KBM-7 (cell line): ENCODE measurements at regions not wholly inside any gene's neighbourhood (a gene's known extent, or its start where the extent isn't known, plus 50 kb on each side); places are given as distances from the start of the nearest gene placed in this dataset.
"Not testable (repeated sequence)": the region's sequence is repeated elsewhere in the genome, so short reads cannot be mapped to it uniquely, and the experiment has no call there.

Experiments
- DNase-seq: peaks from one replicate; pipeline ENCODE4 v3.0.0-alpha.2; 2015
- in situ Hi-C: fragments of 300-500 bp; cut with MboI; formaldehyde crosslinking; loops from 2 replicates; pipeline ENCODE4 v1.14.3; 2020; ENCODE audit warnings: low sequenced_read_pairs, low pct_unique_long_range_greater_than_20kb, mixed read lengths

DNA sequence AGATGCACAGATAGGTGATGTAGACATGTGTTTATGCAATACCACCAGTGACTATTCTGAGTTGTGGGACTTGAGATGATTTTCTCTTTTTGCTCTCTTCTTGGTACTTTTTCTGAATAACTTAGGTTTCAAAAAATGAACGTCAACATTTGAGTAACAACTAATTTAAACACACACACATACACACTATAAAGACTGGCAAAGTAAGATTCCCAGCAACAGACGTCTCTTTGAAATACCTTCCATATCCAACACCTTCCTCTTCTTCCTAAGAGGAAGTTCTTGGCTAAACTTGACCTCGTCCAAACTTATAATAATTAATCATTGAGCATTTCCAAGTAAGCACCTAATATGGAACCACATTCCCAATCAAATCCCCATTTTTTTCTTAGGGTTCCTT lies 81.6 kb upstream of the RGPD4 start:
- in situ Hi-C loops = no loop called here
- DNase-seq = no peak

DNA sequence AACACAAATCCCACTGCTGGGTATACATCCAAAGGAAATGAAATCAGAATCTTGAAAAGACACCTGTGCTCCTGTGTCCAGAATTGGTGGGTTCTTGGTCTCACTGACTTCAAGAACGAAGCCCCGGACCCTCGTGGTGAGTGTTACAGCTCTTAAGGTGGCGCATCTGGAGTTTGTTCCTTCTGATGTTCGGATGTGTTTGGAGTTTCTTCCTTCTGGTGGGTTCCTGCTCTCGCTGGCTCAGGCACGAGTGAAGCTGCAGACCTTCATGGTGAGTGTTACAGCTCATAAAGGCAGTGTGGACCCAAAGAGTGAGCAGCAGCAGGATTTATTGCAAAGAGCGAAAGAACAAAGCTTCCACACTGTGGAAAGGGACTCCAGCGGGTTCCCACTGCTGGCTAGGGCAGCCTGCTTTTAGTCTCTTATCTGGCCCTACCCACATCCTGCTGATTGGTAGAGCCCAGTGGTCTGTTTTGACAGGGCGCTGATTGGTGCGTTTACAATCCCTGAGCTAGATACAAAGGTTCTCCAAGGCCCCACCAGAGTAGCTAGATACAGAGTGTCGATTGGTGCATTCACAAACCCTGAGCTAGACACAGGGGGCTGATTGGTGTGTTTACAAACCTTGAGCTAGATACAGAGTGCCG lies 80.0 kb upstream of the RGPD4 start:
- in situ Hi-C loops = not testable (repeated sequence)

DNA sequence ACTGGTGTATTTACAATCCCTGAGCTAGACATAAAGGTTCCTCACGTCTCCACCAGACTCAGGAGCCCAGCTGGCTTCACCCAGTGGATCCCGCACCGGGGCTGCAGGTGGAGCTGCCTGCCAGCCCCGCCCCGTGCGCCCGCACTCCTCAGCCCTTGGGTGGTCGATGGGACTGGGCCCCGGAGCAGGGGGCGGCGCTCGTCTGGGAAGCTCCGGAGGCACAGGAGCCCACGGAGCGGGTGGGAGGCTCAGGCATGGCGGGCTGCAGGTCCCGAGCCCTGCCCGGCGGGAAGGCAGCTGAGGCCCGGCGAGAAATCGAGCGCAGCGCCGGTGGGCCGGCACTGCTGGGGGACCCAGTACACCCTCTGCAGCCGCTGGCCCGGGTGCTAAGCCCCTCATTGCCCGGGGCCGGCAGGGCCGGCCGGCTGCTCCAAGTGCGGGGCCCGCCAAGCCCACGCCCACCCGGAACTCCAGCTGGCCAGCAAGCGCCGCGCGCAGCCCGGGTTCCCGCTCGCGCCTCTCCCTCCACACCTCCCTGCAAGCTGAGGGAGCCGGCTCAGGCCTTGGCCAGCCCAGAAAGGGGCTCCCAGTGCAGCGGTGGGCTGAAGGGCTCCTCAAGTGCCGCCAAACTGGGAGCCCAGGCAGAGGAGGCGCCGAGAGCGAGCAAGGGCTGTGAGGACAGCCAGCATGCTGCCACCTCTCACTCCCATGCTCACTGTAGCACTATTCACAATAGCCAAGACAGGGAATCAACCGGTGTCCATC lies 79.3 kb upstream of the RGPD4 start:
- DNase-seq, in situ Hi-C loops: not testable (repeated sequence)

More for the DNA sequence above, 80.0 kb upstream of the RGPD4 start:
- DNase-seq = not testable (repeated sequence)

- in situ Hi-C loops = no loop called here
Observed at GRCh38 chr2:107747964-107748583, 78.6 kb upstream of the RGPD4 start.

DNA sequence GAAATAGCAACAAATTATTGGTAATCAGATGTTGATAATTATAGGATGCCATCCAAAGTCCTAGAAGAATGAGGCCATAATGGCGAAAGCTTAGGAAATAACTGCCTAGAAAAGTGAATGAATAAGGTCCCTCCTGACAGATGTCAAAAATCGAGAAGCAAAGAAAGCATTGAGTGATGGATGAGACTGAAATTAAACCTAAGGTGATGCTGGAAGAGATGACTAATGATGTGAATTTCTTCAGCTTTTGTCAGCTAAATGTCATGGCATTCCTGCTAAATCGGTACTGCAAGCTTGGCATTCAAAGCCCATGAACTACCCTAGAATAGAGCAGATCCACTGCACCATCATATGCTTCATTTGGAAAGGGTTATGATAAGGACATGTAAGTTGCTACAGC lies 74.8 kb upstream of the RGPD4 start:
- DNase-seq = no peak
- in situ Hi-C loops = no loop called here

More at GRCh38 chr2:107747964-107748583, 78.6 kb upstream of the RGPD4 start:
- no peak for DNase-seq

DNA sequence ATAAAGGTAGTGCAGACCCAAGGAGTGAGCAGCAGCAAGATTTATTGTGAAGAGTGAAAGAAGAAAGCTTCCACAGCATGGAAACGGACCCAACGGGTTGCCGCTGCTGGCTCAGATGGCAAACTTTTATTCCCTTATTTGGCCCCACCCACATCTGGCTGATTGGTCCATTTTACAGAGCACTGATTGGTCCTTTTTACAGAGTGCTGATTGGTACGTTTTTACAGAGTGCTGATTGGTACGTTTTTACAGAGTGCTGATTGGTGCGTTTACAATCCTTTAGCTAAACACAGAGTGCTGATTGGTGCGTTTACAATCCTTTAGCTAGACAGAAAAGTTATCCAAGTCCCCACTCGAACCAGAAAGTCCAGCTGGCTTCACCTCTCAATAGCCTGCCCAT lies 72.9 kb upstream of the RGPD4 start:
- DNase-seq, in situ Hi-C loops: not testable (repeated sequence)

- in situ Hi-C loops = no loop called here
- no peak for DNase-seq
Observed at GRCh38 chr2:107757223-107757622, 69.5 kb upstream of the RGPD4 start.

DNA sequence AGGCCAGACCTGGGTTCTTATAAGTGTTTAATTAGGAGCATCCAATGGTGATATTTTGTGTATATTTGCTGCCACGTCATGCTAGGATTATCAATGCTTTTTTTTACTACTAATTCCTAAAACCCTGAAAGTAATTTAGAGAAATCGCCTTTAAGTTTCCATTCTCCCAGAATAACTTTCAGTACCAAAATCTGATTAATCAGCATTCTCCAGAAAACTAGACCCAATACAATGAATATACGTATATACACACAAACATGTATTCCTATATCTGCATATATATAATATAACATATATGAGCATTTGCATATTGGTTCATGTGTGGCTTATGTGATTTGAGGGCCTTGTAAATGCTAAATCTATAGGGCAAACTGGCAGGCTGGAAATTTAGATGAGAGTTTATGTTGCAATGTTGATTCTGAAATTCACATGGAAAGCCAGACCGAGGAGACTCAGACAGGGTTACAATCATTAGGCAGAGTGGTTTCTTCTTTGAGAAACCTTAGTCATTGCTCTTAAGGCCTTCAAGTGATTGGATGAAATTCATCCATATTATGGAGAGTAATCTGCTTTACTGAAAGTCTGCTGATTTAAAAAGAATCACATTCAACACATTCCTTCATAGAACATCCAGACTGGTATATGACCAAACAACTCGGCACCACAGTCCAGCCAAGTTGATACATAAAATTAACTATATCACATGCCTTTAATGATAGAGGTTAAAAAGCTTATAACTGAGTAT lies 65.9 kb upstream of the RGPD4 start:
- DNase-seq = no peak
- in situ Hi-C loops = no loop called here

DNA sequence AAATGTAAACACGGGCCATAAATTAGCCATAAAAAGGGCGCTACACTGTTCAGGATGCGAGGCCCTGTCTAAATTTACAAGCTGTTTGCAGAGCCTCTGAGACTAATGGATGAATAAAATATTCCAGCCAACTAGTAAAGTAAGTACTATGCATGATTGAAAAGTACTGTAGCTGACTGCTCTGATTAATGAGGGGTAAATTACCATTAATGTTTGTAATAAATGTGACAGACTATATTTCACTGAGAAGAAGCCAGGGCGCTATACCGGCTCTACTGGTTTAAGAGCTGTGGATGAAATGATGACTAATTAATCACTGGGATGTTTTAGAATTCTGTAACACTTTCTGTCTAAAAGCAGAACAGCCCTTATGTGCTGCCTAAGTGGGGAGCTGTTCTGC lies 54.3 kb upstream of the RGPD4 start:
- no peak for DNase-seq
- in situ Hi-C loops = no loop called here

GRCh38 chr2:107775211-107775610 lies 51.5 kb upstream of the RGPD4 start:
- in situ Hi-C loops = no loop called here
- DNase-seq = no peak

GRCh38 chr2:107775791-107776190 lies 50.9 kb upstream of the RGPD4 start:
- no peak for DNase-seq
- in situ Hi-C loops = no loop called here

DNA sequence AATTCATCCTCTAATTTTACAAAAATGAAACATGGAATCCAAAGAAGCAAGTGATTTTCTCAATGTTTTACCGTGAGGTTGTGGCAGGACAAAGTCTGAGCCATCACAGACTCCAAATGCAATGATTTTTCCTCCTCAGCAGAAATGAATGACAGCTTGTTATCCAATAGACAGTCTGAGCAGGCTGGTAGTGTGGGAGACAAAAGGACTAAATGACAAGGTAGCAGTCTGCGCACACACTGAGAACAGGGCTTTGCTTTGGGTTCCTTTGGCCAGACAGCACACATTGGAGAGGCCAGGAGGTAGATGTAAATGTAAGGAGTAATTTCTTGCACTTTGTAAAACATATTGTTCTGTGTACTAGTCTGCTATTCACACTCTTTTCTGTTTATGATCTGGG lies 50.3 kb upstream of the RGPD4 start:
- no peak for DNase-seq
- in situ Hi-C loops = no loop called here
